H1 (cell line): ENCODE measurements at regions not wholly inside any gene's neighbourhood (a gene's known extent, or its start where the extent isn't known, plus 50 kb on each side); places are given as distances from the start of the nearest gene placed in this dataset.

Experiments used
- ATF2 ChIP-seq: IDR thresholded peaks from 2 replicates; pipeline ENCODE4 v1.6.1; 2012; ENCODE audit warnings: low read length, inconsistent platforms
- CTCF ChIP-seq, 3 experiments: IDR thresholded peaks; 1 replicate in 2 of 3; 2 replicates in 1 of 3; pipeline versions ENCODE4 v1.5.1 to v1.6.1; 2011; ENCODE audit warnings: low read length in 3 of 3, mild to moderate bottlenecking in 3 of 3, inconsistent platforms in 2 of 3, low read depth in 1 of 3, moderate library complexity in 1 of 3; ENCODE audit not compliant: insufficient read depth in 1 of 3; ENCODE audit errors: control extremely low read depth in 1 of 3
- POLR2AphosphoS5 ChIP-seq: IDR thresholded peaks from 2 replicates; pipeline ENCODE4 v1.6.1; 2011; ENCODE audit warnings: low read depth, low read length
- RAD21 ChIP-seq, 2 experiments: IDR thresholded peaks in 1 of 2; conservative IDR thresholded peaks in 1 of 2; 2 replicates each; pipeline ENCODE4 v1.6.1; 2011; ENCODE audit warnings: low read depth in 2 of 2, low read length in 2 of 2, improper control_type of control experiment in 1 of 2, inconsistent platforms in 1 of 2, mild to moderate bottlenecking in 1 of 2, moderate library complexity in 1 of 2
- TBP ChIP-seq: IDR thresholded peaks from 2 replicates; pipeline ENCODE4 v1.6.1; 2011; ENCODE audit warnings: low read depth, low read length, improper control_type of control experiment

- TF ChIP-seq RAD21 (IDR thresholded peaks at IDR 0.05 in 1 of 2, conservative IDR thresholded peaks at IDR 0.05 in 1 of 2; ENCODE audit: low read depth in 2 of 2, low read length in 2 of 2) (no peak), POLR2AphosphoS5 (no peak), ATF2 (no peak), CTCF (IDR thresholded peaks at IDR 0.05; ENCODE audit: control extremely low read depth in 1 of 3, insufficient read depth in 1 of 3, low read depth in 1 of 3, low read length in 3 of 3) (no peak), TBP (no peak)
These were observed 76.6 kb upstream of the SRD5A3 start for GRCh38 chr4:55269470-55269869.
